Retina (tissue), 1 donor: ENCODE measurements at regions not wholly inside any gene's neighbourhood (a gene's known extent, or its start where the extent isn't known, plus 50 kb on each side); places are given as distances from the start of the nearest gene placed in this dataset.
"Not testable (repeated sequence)": the region's sequence is repeated elsewhere in the genome, so short reads cannot be mapped to it uniquely, and the experiment has no call there.

ENCODE experiments used
- DNase-seq: peaks from one replicate; pipeline ENCODE4 v3.0.0-alpha.2; 2016

DNA sequence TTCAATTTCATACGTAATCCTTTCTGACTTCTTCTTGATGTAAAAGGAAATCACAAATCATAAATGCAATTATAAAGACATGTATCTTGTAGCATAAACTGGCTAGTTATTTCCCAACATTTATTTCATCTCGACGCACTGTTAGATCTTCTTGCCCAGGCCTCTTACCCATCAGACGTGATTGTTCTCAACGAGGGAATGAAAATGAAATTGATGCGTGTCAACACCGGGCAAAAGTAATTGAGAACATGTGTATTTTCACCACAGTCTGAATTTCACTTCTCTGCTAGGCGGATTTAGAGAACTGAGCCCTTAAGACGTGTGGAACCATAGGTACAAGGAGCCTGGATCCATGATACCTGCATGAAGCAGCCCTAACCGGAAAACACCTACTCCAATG lies 519.7 kb downstream of the KCNT2 start:
- no peak for DNase-seq

DNA sequence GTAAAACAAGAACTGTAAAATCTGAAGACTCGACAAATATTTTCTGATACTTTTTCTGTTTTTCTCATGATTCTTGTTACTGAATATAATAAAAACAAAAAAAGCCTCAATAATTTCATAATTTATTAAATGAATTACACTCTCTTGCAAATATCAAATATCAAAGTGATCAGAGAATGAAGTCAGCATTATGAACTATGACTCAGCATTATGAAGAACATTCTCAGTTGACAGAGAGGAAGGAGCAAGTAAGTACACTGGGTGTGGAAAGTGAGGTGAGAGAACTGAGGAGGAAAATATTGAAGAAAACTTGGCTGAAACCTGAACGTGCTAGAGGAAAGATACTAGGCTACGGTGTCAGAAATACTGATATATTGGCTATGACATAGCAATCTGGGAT lies 529.5 kb downstream of the KCNT2 start:
- DNase-seq = no peak

DNA sequence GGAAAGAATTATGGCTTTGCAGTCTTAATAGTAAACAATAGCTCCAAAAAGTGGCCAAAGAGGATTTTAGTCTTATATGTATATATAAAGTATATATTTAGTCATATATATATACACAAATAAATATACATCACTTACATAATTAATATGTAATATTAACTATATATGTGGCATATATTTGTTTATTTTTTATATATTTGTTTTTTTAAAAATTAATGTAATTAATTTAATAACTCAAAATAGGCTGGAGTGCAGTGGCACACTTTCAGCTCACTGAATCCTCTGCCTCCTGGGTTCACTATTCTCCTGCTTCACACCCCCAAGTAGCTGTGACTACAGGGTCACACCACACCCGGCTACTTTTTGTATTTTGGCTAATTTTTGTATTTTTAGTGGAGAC lies 532.6 kb downstream of the KCNT2 start:
- no peak for DNase-seq

DNA sequence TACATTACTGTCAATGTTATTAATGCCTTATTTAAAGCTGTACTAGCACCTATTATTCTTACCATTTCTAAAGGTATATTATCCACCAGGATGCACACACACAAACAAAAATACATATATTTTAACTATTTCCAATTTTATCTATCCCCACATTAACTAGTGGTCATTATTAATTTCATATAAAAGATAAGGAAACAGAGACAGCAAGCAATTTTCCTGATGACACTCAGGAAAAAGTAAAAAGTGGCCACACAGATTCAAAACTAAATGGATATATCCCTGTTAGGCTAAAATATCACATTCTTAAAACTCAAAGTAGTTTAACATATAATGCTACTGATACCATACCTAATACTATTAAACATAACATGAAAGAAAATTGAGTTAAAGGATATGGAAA lies 534.1 kb downstream of the KCNT2 start:
- no peak for DNase-seq

DNA sequence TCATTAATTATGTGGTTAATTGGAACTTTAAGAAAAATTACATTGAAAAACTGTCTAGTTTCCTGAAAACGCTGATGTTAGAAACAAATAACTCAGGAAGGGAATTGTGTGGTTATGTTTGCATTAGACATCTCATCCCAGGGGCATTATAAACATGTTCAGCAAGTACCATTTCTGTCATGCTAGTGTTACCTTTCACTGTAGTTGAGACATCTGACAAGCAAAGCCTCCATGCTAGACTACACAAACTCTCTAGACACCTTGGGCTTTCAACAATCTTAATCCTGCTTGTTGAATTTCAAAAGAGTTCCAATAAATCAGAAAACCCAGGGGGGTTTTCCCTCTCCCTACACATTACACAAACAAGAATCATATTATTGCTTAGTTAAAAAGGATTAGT lies 536.8 kb downstream of the KCNT2 start:
- DNase-seq = no peak

DNA sequence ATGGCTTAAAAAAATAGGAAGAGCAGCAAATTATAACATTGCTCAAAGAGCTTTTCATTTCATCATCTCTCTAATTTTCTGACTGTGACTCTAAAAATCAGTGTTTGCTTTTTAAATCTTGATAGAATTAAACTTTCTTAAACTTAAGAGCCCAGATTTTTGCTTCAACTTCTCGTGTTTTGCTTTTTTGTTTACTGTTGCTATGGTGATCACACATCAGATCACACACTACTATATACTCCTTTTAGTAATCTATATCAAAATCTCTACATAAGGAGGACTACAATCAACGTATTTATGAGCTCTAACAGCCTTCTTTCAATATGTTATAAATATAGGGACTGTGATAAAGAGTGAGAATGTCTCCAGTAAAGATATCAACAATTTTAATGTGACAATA lies 537.3 kb downstream of the KCNT2 start:
- no peak for DNase-seq

DNA sequence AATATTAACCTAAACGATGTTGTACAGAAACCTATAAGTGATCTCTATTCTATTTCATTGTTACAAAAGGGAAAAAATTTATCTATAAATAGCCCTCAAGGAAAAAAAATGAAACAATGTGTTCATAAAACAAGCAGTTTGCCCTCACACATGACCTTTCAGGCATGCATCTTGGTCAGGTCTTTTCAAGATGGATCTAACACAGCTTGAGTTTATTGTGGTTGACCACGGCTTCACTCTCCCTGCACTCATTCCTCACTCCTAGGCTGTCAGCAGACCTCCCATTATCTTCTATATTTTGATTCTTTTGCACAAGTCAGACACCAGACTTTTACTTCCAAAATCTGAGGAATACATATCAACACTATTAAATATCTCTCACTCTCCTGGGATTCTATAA lies 544.3 kb downstream of the KCNT2 start:
- DNase-seq = no peak

DNA sequence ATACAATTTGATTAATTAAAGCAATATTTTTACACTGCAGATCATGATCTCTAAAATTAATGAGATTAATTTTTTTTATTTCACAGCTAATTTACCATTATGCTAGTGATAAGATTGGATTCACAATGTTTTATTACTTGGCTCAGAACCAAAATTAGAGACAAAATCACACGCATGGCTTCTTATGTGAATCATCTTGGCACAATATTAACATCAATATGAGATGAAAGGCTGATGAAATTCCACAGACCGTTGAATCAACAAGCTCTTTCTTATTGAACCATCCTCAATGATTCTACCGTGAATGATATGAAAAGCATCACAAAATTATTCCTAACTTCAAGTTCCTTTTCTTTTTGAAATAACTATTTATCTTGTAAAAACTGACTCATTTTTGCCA lies 544.9 kb downstream of the KCNT2 start:
- DNase-seq = no peak

DNA sequence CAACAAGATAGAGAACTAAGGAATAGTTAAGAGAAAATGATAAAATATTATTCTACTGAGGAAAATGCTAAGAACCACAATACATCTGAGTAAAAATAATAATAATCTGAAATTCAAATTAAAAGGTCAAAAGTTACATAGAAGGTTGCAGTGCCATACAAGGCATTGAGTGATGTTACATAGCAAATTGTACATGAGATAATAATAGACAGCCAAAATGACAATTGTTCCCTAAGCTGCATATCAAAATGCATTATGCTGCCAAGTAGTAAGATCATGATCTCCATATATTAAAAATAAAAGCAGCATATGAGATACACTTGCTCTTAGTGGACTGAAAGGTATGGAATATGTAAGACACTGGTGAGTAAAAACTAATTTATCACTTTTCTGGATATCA lies 547.7 kb downstream of the KCNT2 start:
- DNase-seq = no peak

DNA sequence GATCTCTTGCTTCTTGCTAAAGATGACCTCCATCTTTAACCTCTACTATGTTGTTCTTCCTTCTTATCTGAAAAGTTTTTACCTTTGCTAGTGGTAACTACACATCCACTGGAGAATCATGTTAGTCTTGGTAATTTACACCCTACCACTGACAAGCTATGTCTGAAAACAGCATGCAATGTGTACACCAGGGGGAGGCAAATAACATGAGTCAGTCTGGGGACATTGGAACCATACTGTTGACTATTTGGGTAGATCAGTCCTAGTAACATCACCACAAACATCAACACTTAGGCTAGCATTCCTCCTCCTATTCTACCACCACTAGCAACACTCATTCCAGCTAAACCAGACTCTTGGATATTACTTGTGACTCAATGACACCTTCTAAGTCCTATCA lies 549.0 kb downstream of the KCNT2 start:
- no peak for DNase-seq

DNA sequence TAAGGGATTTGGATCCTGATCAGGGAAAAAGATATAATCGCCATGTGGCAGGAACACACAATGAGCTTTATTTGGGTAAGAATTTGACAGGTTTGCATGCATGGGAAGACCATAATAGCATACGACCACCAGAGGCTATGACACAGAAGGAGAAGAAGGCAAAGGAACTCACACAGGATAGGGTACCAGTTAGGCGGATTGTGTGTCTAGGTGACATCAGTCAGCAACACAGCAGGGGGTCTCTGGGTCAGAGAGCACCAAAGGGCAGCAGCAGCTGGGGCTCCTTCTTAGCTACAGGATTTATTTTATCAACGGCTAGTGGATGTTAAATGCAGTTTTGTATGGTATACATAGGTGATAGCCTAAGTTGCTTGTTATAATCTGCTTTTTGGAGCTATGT lies 551.3 kb downstream of the KCNT2 start:
- no peak for DNase-seq

DNA sequence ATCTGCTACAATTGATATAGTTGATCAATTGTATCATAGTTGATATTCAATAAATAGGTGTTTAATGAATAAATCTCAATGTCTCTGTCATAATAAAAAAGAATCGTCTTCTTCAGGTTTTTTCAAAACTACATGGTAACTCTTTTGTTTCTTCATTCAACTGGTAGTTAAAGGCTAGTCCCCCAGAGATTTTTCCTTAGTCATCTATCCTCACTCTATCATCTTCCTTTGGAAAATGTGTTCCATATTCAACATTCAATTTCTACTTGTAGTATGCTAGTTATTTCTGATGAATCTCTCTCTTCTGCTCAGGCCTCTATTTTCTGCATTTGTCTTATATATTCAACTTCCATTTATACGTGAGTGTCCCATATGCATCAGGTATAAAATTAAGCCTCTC lies 558.8 kb downstream of the KCNT2 start:
- no peak for DNase-seq

DNA sequence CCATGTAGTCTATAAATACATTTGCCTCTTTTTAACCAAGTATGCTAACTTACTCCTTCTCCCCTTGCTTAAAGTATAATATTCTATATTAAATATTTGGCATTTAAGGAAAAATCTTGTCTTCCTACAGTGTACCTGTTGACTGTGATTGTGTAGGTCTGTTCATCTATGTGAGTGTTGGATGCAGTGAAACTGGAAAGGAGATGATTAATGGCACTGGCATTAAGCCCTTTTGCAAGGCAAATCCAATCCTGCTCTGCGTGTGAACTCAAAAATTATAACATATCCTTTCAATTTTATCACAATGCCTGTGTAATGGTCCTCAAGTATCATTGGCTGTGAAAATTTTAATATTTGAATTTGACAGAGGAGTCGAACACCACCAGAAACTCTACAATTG lies 565.0 kb downstream of the KCNT2 start:
- DNase-seq = no peak

DNA sequence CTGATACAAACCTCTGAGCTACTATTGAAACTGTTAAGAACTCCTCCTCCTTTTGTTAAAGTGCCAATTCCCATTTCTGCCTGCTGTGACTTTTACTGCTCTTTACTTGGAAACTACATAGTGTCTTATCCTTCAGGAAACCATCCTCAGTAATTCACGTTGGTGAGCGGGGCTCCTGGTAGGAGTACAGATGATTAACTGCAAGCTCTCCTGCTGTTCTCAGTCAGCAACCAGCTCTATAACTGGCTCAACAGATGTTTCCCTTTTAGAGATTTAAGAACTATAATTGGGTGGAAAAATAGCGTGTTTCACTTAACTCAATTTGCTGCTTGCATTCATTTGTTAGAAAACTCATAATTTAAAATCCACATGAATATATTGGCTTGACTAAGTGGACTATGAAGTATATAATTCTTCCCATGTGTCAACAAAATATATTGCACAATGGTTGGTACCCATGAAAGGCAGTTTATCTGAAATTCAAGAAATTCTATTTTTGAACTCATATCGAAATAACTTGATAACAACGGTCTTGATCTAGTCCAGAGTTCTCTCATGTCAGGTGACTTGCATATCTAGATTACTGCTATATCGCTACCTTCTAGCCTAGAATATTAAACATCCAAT lies 574.0 kb downstream of the KCNT2 start:
- no peak for DNase-seq

DNA sequence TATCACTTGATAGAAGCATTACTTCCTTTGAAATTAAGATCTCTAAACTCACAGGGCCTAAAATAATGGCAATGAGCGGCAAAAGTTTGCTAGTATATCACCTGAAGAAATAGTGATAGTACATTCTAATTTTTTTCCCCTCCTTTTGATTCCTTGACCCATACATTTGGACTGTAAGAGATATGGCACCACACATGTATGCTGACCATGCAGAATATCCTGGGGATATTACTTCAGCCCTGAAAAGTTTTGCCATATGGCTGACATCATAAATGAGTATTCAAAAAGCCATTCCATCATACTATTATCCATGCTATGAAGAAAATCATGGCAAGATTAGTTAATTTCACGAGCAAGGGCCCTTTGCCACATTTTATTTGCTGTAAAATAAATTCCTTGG lies 576.9 kb downstream of the KCNT2 start:
- DNase-seq = not testable (repeated sequence)

DNA sequence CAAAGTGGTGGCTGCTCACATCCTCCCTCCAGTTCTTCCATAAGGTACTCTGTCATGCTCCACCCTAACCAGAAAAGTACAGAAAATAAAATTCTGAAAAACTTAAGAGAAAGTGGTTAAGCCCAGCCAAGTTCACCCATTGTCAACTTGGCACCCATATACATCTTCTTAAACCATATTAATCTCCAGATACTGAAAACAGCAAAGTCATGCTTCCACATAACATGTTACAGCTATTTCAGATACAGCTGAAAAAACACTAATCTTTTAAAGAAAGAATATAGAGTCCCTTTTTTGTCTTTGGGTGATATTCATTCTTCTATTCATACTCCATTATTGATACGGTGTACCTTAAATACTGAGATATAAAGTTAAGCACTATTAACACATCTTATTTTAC lies 577.8 kb downstream of the KCNT2 start:
- no peak for DNase-seq

DNA sequence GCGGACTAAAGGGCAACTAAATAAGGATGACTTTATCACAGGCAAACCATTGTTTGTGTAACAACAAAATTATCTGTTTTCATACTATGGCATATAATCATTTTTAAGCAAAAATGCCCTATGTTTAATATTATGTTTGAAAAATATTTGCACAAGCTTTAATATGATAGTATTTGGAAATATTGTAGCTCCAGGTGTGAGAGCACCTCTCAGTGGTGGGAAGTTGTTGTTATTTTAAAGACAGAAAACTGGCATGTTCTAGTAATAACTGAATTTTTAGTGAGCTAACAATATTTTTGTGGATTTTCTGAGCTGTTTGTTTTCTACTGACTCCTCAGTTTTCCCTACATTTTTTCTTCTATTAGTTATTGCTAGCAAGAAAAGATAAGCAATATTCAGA lies 578.8 kb downstream of the KCNT2 start:
- no peak for DNase-seq

DNA sequence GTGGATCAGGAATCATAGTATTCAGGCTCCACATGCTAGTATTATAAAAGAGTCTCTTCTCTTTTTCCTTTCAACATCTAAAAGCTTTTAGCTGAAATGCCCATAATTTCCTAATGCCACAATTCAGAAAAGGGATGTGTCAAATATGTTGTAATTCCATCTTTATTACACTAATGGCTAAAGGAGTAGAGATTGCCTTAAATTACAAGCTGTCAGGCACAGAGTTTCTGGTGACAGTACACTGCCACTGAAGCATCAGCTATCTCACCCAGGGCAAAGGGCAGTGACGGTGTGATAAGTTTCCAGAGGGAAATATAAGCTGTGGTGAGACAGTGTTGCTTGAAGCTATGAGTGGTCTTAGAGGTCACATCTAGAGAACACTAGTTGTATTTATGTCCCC lies 581.1 kb downstream of the KCNT2 start:
- no peak for DNase-seq

DNA sequence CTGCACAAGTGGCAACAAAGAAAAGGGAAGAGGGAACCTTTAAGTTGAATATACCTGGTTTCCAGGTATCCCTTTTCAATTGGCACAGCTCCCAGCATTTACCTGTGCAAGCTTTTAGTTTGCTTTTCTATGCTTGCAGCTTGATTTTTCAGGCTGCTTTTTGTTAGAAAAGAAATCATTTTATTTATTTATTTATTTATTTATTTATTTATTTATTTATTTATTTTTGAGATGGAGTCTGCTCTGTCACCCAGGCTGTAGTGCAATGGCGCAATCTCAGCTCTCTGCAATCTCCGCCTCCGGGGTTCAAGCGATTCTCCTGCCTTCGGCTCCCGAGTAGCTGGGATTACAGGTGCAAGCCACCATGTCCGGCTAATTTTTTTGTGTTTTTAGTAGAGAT lies 587.1 kb downstream of the KCNT2 start:
- DNase-seq = not testable (repeated sequence)

DNA sequence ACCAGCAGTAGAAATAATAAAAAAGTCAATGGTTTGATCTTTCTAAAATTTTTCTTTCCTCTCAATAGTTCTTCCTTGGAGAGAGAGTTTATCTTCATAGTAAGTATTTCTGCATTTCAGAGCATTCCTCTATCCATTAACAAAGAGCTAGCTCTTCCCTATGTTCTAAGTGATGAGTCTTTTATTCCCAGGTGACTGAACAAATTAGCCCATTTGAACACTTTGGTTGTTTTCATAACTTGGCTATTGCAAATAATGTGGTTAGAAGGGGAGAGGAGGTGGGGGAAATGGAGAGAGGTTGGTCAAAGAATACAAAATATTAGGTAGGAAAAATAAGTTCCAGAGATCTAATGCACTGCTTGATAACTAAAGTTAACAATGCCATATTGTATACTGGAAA lies 598.9 kb downstream of the KCNT2 start:
- DNase-seq = no peak

DNA sequence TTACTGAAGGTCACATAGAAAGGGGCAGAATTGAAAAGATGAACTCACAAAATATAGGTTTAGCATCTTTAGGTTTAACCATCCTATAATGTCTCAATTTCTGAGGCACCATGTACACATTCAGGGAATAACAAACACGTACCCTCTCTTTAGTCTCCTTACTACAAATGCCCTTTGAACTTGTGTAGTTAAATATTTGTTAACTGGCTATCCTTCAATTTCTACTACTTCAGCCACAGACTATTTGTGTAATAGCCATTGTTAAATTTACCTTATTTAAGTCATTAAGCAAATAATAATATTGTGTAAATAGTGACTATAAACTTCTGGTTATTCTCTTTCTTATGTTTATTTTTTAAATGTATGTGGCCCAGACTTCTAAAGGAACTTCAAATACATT lies 600.5 kb downstream of the KCNT2 start:
- no peak for DNase-seq

DNA sequence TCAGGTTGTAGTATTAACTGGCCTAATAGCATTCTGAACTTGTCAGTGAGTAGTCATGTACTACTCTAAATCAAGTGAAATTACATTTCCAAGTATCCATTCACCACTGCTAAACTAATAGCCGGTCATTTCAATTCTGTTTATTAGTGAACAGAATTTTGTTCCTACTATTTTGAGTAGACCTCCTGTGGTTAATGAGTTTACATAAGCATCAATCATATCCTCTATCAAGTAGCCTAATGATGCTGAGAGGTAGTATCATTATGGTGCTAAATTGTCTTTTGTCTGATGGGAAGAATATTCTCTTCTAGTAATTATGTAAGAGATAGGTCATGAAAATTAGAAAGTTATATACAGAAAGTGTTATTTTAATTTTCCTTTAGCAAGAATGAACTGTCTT lies 602.8 kb downstream of the KCNT2 start:
- no peak for DNase-seq

DNA sequence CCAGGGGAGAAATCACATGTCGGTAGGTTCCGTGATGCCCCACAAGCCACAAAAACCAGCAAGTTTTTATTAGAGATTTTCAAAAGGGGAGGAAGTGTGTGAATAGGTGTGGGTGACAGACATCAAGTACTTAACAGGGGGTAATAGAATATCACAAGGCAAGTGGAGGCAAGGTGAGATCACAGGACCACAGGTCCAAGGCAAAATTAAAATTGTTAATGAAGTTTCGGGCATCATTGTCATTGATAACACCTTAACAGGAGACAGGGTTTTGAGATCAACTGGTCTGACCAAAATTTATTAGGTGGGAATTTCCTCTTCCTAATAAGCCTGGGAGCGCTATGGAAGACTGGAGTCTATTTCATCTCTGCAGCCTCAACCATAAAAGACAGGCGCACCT lies 603.9 kb downstream of the KCNT2 start:
- not testable (repeated sequence) for DNase-seq

DNA sequence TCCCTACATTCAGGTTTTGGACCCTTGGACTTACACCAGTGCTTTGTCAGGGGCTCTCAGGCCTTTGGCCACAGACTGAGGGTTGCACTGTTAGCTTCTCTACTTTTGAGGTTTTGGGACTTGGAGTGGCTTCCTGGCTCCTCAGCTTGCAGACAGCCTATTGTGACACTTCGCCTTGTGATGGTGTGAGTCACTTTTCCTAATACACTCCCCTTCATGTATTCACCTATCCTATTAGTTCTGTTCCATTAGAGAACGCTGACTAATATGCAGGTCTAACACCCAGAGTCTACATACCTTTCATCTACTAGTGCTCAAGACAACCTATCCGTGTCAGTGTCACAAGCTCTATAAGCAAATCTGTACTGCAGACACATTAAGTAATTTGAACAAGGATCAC lies 605.3 kb downstream of the KCNT2 start:
- DNase-seq = no peak

DNA sequence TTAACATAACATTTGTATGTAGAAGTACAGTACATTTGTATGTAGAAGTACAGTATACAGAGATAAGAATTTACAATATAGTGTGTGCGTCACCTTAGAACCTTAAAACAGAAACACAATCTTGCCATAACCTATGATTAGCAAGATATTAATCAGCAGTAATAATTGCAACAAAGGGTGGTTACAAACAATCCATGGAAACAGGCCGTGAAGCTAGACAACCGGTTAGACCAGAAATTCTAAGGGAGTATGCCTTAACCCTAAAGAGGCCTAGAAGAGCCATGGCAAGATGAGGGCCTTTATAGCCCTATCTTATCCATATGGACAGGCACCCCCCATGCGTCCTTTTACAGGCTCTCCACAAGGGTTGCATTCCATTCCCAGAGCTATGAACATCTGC lies 605.9 kb downstream of the KCNT2 start:
- DNase-seq = not testable (repeated sequence)

DNA sequence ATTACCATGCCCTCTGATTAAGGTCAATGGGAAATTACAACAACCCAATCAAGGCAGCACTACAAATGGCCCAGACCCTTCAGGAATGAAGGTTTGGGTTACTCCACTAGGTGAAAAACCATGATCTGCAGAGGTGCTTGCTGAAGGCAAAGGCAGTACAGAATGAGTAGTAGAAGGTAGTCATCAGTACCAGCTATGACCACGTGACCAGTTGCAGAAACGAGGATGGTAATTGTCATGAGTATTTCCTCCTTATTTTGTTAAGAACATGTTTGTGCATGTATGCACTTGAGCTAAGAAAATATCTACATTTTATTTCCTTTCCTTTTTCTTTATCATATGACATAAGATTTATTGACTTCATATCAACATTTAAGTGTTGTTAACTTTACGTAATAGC lies 607.1 kb downstream of the KCNT2 start:
- no peak for DNase-seq
